CD14-positive monocyte (primary cell): ENCODE measurements at regions not wholly inside any gene's neighbourhood (a gene's known extent, or its start where the extent isn't known, plus 50 kb on each side); places are given as distances from the start of the nearest gene placed in this dataset.

Experiments
- DNase-seq, 3 donors: peaks; one replicate each; pipeline ENCODE4 v3.0.0-alpha.2; 2011 to 2022
- H2AFZ ChIP-seq: 2 replicates; pipeline ENCODE4 v1.6.0; 2012; ENCODE audit warnings: mild to moderate bottlenecking, low read depth, low read length, inconsistent platforms; ENCODE audit not compliant: insufficient read depth, poor library complexity, severe bottlenecking
- H3K27ac ChIP-seq, 2 donors: 1 replicate in 1 of 2; 2 replicates in 1 of 2; pipeline ENCODE4 v1.5.1; 2012 to 2013; ENCODE audit warnings: low read length in 2 of 2, control low read depth in 1 of 2, inconsistent platforms in 1 of 2, low read depth in 1 of 2, mild to moderate bottlenecking in 1 of 2
- H3K27me3 ChIP-seq, 2 donors: one replicate each; pipeline versions ENCODE4 v1.6.0 to v1.6.1; 2011 to 2013; ENCODE audit warnings: low read length in 2 of 2; ENCODE audit not compliant: control insufficient read depth in 2 of 2, insufficient read depth in 2 of 2
- H3K36me3 ChIP-seq, 2 donors: replicated peaks in 1 of 2; 1 replicate in 1 of 2; 2 replicates in 1 of 2; pipeline versions ENCODE4 v1.5.1 to v1.6.1; 2012 to 2013; ENCODE audit warnings: low read length in 2 of 2, control low read depth in 1 of 2, inconsistent platforms in 1 of 2, mild to moderate bottlenecking in 1 of 2; ENCODE audit not compliant: insufficient read depth in 2 of 2, control insufficient read depth in 1 of 2
- H3K4me1 ChIP-seq, 2 donors: 1 replicate in 1 of 2; 2 replicates in 1 of 2; pipeline versions ENCODE4 v1.5.1 to v1.6.1; 2012 to 2013; ENCODE audit warnings: low read length in 2 of 2, control low read depth in 1 of 2, inconsistent platforms in 1 of 2, mild to moderate bottlenecking in 1 of 2, moderate library complexity in 1 of 2; ENCODE audit not compliant: insufficient read depth in 2 of 2, control insufficient read depth in 1 of 2
- H3K4me2 ChIP-seq: replicated peaks from 2 replicates; pipeline ENCODE3; 2012; ENCODE audit warnings: low read length, moderate library complexity, mild to moderate bottlenecking; ENCODE audit not compliant: poor library complexity, severe bottlenecking; ENCODE audit errors: extremely low read depth
- H3K4me3 ChIP-seq, 3 experiments: fragments of 200-600 bp in 1 of 3; sonication (generic) in 1 of 3; replicated peaks in 1 of 3; 1 replicate in 2 of 3; 2 replicates in 1 of 3; pipeline ENCODE4 v1.5.1; 2011 to 2013; ENCODE audit warnings: low read length in 3 of 3, mild to moderate bottlenecking in 3 of 3, control low read depth in 2 of 3, low read depth in 2 of 3, inconsistent platforms in 1 of 3, moderate library complexity in 1 of 3
- H3K79me2 ChIP-seq: 2 replicates; pipeline ENCODE4 v1.6.0; 2012; ENCODE audit warnings: mild to moderate bottlenecking, control low read depth, inconsistent platforms, low read length, moderate library complexity; ENCODE audit not compliant: insufficient read depth
- H3K9ac ChIP-seq: 2 replicates; pipeline ENCODE4 v1.6.0; 2017; ENCODE audit warnings: low read length, mild to moderate bottlenecking; ENCODE audit not compliant: insufficient read depth, poor library complexity, severe bottlenecking
- H3K9me3 ChIP-seq, 2 donors: replicated peaks in 1 of 2; 1 replicate in 1 of 2; 2 replicates in 1 of 2; pipeline versions ENCODE4 v1.5.1 to v1.6.1; 2012 to 2013; ENCODE audit warnings: low read length in 2 of 2, control low read depth in 1 of 2; ENCODE audit not compliant: control insufficient read depth in 1 of 2, insufficient read depth in 1 of 2
- H4K20me1 ChIP-seq: 2 replicates; pipeline ENCODE4 v1.6.0; 2012; ENCODE audit warnings: mild to moderate bottlenecking, low read length, control low read depth, moderate library complexity; ENCODE audit not compliant: insufficient read depth
- H3K27ac Mint-ChIP-seq, 7 donors: one replicate each; pipeline ENCODE4 v1.8.0; 2020; ENCODE audit warnings: mild to moderate bottlenecking in 7 of 7, mixed read lengths in 7 of 7, moderate library complexity in 6 of 7, inconsistent platforms in 2 of 7
- H3K27me3 Mint-ChIP-seq, 3 donors: one replicate each; pipeline ENCODE4 v1.8.0; 2021 to 2022; ENCODE audit warnings: low read depth in 3 of 3, mild to moderate bottlenecking in 3 of 3, mixed read lengths in 3 of 3, moderate library complexity in 3 of 3, inconsistent platforms in 1 of 3
- H3K36me3 Mint-ChIP-seq, 2 donors: one replicate each; pipeline ENCODE4 v1.8.0; 2020; ENCODE audit warnings: mixed read lengths in 2 of 2, inconsistent platforms in 1 of 2, mild to moderate bottlenecking in 1 of 2
- H3K4me1 Mint-ChIP-seq: one replicate; pipeline ENCODE4 v1.8.0; 2020; ENCODE audit warnings: mild to moderate bottlenecking, mixed read lengths
- H3K4me3 Mint-ChIP-seq, 2 donors: one replicate each; pipeline ENCODE4 v1.8.0; 2020; ENCODE audit warnings: mild to moderate bottlenecking in 2 of 2, mixed read lengths in 2 of 2, moderate library complexity in 1 of 2
- H3K9me3 Mint-ChIP-seq, 7 donors: one replicate each; pipeline ENCODE4 v1.8.0; 2020 to 2022; ENCODE audit warnings: mixed read lengths in 7 of 7, mild to moderate bottlenecking in 6 of 7, moderate library complexity in 6 of 7, inconsistent platforms in 2 of 7
- CTCF ChIP-seq: fragments of 200-600 bp; IDR thresholded peaks from one replicate; pipeline ENCODE4 v1.8.0; 2022; ENCODE audit warnings: antibody characterized with exemption, mild to moderate bottlenecking
- WGBS: methylation state at CpG from one replicate; pipeline ENCODE4 v1.1.5; 2013; ENCODE audit warnings: missing lambda C conversion rate; ENCODE audit not compliant: insufficient coverage; 5-methylcytosine and 5-hydroxymethylcytosine counted together
- intact Hi-C, 2 donors: fragments of 100-400 bp; cut with micrococcal nuclease; formaldehyde crosslinking; loops; one replicate each; pipeline versions ENCODE4 v1.15.0 to v1.15.1; 2023

GRCh38 chr12:14262771-14263511 lies 102.5 kb upstream of the ATF7IP start:
- no peak overlapping the region for H3K9ac ChIP-seq
- peaks cover 0 to 3% (median 2%) of the 10 kb centered on the region in 3 donors for H3K27me3 Mint-ChIP-seq
- H2AFZ ChIP-seq = no peak overlapping the region
- DNase-seq = no peak
- peak overlapping the region in 1 of 7 donors; percentile 42 for H3K27ac Mint-ChIP-seq
- peaks cover 6 to 10% of the 10 kb centered on the region in 2 donors for H3K36me3 Mint-ChIP-seq
- peaks cover 0 to 19% of the 10 kb centered on the region in 2 donors for H3K9me3 ChIP-seq
- H3K4me3 ChIP-seq = no peak overlapping the region
- H3K27me3 ChIP-seq = no peaks in the 10 kb centered on the region
- no peaks in the 10 kb centered on the region for H4K20me1 ChIP-seq
- peaks cover 59% of the 10 kb centered on the region for H3K4me1 Mint-ChIP-seq
- WGBS = 100% methylated on average over 1 of the region's 7 CpGs
- no peak overlapping the region for H3K4me3 Mint-ChIP-seq
- H3K36me3 ChIP-seq = no peaks in the 10 kb centered on the region
- no peak overlapping the region for H3K27ac ChIP-seq
- intact Hi-C loops = no loop called here
- no peaks in the 10 kb centered on the region for H3K79me2 ChIP-seq
- TF ChIP-seq CTCF = no peak
- H3K4me2 ChIP-seq = no peak overlapping the region
- peaks cover 56 to 62% of the 10 kb centered on the region in 2 donors for H3K4me1 ChIP-seq
- peaks cover 13 to 29% (median 25%) of the 10 kb centered on the region in 7 donors for H3K9me3 Mint-ChIP-seq

GRCh38 chr12:14263742-14264141 lies 101.7 kb upstream of the ATF7IP start:
- no peak overlapping the region for H2AFZ ChIP-seq
- peak overlapping the region in 1 of 2 donors; percentile 72 for H3K27ac ChIP-seq
- no peak overlapping the region for H3K9ac ChIP-seq
- no peak overlapping the region for H3K4me2 ChIP-seq
- Mint-ChIP-seq H3K36me3 (peaks cover 6 to 7% of the 10 kb centered on the region in 2 donors), H3K27ac (peak overlapping the region in 4 of 7 donors; percentile 73 to 90 (median 84)), H3K4me1 (peaks cover 54% of the 10 kb centered on the region), H3K9me3 (peaks cover 9 to 28% (median 19%) of the 10 kb centered on the region in 7 donors), H3K27me3 (peaks cover 0 to 3% (median 2%) of the 10 kb centered on the region in 3 donors), H3K4me3 (no peak overlapping the region)
- no peak for DNase-seq
- peaks cover 0 to 16% of the 10 kb centered on the region in 2 donors for H3K9me3 ChIP-seq
- intact Hi-C loops = no loop called here
- H3K27me3 ChIP-seq = no peaks in the 10 kb centered on the region
- H3K36me3 ChIP-seq = no peaks in the 10 kb centered on the region
- H3K79me2 ChIP-seq = no peaks in the 10 kb centered on the region
- WGBS = no CpG with 5 or more reads among the region's 3 CpGs
- H4K20me1 ChIP-seq = no peaks in the 10 kb centered on the region
- no peak for TF ChIP-seq CTCF
- H3K4me1 ChIP-seq = peaks cover 48 to 54% of the 10 kb centered on the region in 2 donors
- H3K4me3 ChIP-seq = no peak overlapping the region
